ENCODE measurements at regions not wholly inside any gene's neighbourhood (a gene's known extent, or its start where the extent isn't known, plus 50 kb on each side); places are given as distances from the start of the nearest gene placed in this dataset.

DNA sequence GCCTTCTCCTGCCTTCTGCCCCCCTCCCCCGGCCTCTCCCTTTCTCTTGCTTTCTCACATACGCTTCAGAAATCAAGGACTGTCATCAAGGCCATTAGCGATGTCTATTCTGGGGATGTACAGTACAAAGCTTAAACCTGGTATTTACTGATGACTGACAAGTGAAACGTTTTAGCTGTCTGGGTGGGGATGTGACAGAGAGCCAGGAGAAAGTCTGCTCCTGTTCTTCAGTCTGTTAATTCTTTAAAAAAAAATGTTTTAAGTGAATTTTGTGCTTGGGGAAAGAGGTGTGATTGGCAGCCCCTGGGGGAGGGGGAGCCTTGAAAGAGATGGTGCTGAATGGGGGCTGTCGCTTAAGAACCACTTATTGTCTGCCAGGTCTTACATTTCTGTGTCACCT is 283.0 kb upstream of the PLXNA2 start:
- TF ChIP-seq CTCF (conservative IDR thresholded peaks at IDR 0.05; ENCODE audit: low read length), result no peak
- no peak for TF ChIP-seq EZH2phosphoT487 (IDR thresholded peaks at IDR 0.05; ENCODE audit: borderline replicate concordance)

Measured in Loucy (cell line).